HepG2 (cell line): ENCODE measurements at regions not wholly inside any gene's neighbourhood (a gene's known extent, or its start where the extent isn't known, plus 50 kb on each side); places are given as distances from the start of the nearest gene placed in this dataset.

Experiments
- ATAC-seq: fragments of 200-7000 bp; cut with Tn5 transposase; 3 replicates; pipeline ENCODE4 v1.9.1; 2020; ENCODE audit warnings: mild to moderate bottlenecking, moderate library complexity
- BruUV-seq: library from RNA; stranded (reverse); fragments of 400-500 nt; replicated peaks from 2 replicates; lab custom pipeline; 2021; lab: Mats Ljungman, UMichigan
- CTCF ChIA-PET: fragments of 300-600 bp; formaldehyde crosslinking; extraction: SDS; loops from one replicate; lab custom pipeline; 2021; ENCODE audit warnings: low total read pairs, inconsistent platforms, low intra/inter-chr PET ratio; lab: Yijun Ruan, JAX
- POLR2A ChIA-PET: fragments of 350-600 bp; sonication (Branson Sonifier 250); formaldehyde crosslinking; loops from one replicate; lab custom pipeline; 2020; ENCODE audit warnings: antibody characterized with exemption, inconsistent platforms; lab: Yijun Ruan, JAX
- DNase-seq: peaks from one replicate; pipeline ENCODE4 v3.0.0-alpha.2; 2015; ENCODE audit warnings: low spot score
- FAIRE-seq: peaks from 3 replicates; lab custom pipeline; 2011; peaks lifted over from hg19 to GRCh38; lab: Jason Lieb, UNC
- H2AFZ ChIP-seq: one replicate; pipeline ENCODE4 v1.6.1; 2011; ENCODE audit warnings: low read length, inconsistent platforms
- H3K27ac ChIP-seq: fragments of 300-600 bp; 3 replicates; pipeline ENCODE4 v1.8.0; 2011; ENCODE audit warnings: mixed run types, mild to moderate bottlenecking, mixed read lengths, low read length, inconsistent platforms; ENCODE audit not compliant: insufficient read depth; ENCODE audit errors: extremely low read length
- H3K27me3 ChIP-seq, 2 experiments: fragments of 200-600 bp in 1 of 2; 2 replicates in 1 of 2; 3 replicates in 1 of 2; pipeline versions ENCODE4 v1.6.0 to v1.8.0; 2011; ENCODE audit warnings: low read length in 2 of 2, mild to moderate bottlenecking in 2 of 2, moderate library complexity in 2 of 2, inconsistent platforms in 1 of 2; ENCODE audit not compliant: insufficient read depth in 2 of 2, control insufficient read depth in 1 of 2
- H3K36me3 ChIP-seq, 2 experiments: fragments of 200-600 bp in 1 of 2; replicated peaks in 1 of 2; 2 replicates in 1 of 2; 3 replicates in 1 of 2; pipeline versions ENCODE4 v1.5.1 to v1.8.0; 2011; ENCODE audit warnings: low read length in 2 of 2, inconsistent platforms in 1 of 2; ENCODE audit not compliant: insufficient read depth in 2 of 2, control insufficient read depth in 1 of 2
- H3K4me1 ChIP-seq: 2 replicates; pipeline ENCODE4 v1.5.1; 2012; ENCODE audit warnings: low read length, inconsistent platforms; ENCODE audit not compliant: insufficient read depth
- H3K4me2 ChIP-seq: 2 replicates; pipeline ENCODE4 v1.6.0; 2011; ENCODE audit warnings: low read depth, low read length, inconsistent platforms
- H3K4me3 ChIP-seq, 3 experiments: fragments of 200-600 bp in 1 of 3; sonication (generic), shearing (Covaris generic) in 1 of 3; replicated peaks in 1 of 3; 2 replicates each; pipeline ENCODE4 v1.5.1; 2011 to 2016; ENCODE audit warnings: low read length in 3 of 3, inconsistent platforms in 2 of 3, low read depth in 2 of 3, mild to moderate bottlenecking in 2 of 3, control low read depth in 1 of 3, mixed read lengths in 1 of 3; ENCODE audit not compliant: insufficient read depth in 1 of 3
- H3K79me2 ChIP-seq: one replicate; pipeline ENCODE4 v1.6.1; 2011; ENCODE audit warnings: low read length, inconsistent platforms; ENCODE audit not compliant: insufficient read depth
- H3K9ac ChIP-seq: 2 replicates; pipeline ENCODE4 v1.6.0; 2011; ENCODE audit warnings: mild to moderate bottlenecking, low read depth, low read length, inconsistent platforms; ENCODE audit not compliant: insufficient read depth
- H3K9me3 ChIP-seq: 2 replicates; pipeline ENCODE4 v1.5.1; 2012; ENCODE audit warnings: mild to moderate bottlenecking, low read length
- H4K20me1 ChIP-seq: 2 replicates; pipeline ENCODE4 v1.6.0; 2011; ENCODE audit warnings: inconsistent platforms, mild to moderate bottlenecking, low read length, moderate library complexity; ENCODE audit not compliant: insufficient read depth
- ATAD3A ChIP-seq: sonication (generic); formaldehyde crosslinking; IDR thresholded peaks from 2 replicates; pipeline ENCODE4 v1.4.0; 2020; ENCODE audit warnings: missing genetic modification reagents
- HOXA9 ChIP-seq: sonication (generic); formaldehyde crosslinking; IDR thresholded peaks from 2 replicates; pipeline ENCODE4 v1.8.1; 2022; ENCODE audit warnings: missing genetic modification reagents, mild to moderate bottlenecking, moderate library complexity, borderline replicate concordance
- NAIF1 ChIP-seq: sonication (generic); formaldehyde crosslinking; IDR thresholded peaks from 2 replicates; pipeline ENCODE4 v1.5.0; 2020; ENCODE audit warnings: mild to moderate bottlenecking, missing genetic modification reagents, borderline replicate concordance
- ONECUT2 ChIP-seq: sonication (generic); formaldehyde crosslinking; IDR thresholded peaks from 2 replicates; pipeline ENCODE4 v1.4.0; 2020; ENCODE audit warnings: missing genetic modification reagents
- POGZ ChIP-seq: sonication (generic); formaldehyde crosslinking; IDR thresholded peaks from 2 replicates; pipeline ENCODE4 v1.4.0; 2020; ENCODE audit warnings: mild to moderate bottlenecking, missing genetic modification reagents
- REL ChIP-seq: sonication (generic); formaldehyde crosslinking; conservative IDR thresholded peaks from 2 replicates; pipeline ENCODE4 v1.8.0; 2022; ENCODE audit warnings: mild to moderate bottlenecking, missing genetic modification reagents, moderate library complexity
- ZFP62 ChIP-seq: sonication (generic); formaldehyde crosslinking; IDR thresholded peaks from 2 replicates; pipeline ENCODE4 v1.4.0; 2020; ENCODE audit warnings: missing genetic modification reagents
- ZNF264 ChIP-seq: sonication (generic); formaldehyde crosslinking; IDR thresholded peaks from 2 replicates; pipeline ENCODE4 v1.4.0; 2020; ENCODE audit warnings: missing genetic modification reagents
- ZNF354B ChIP-seq: sonication (generic); formaldehyde crosslinking; IDR thresholded peaks from 2 replicates; pipeline ENCODE4 v1.8.0; 2022; ENCODE audit warnings: mild to moderate bottlenecking, missing genetic modification reagents
- ZNF562 ChIP-seq: sonication (generic); formaldehyde crosslinking; IDR thresholded peaks from 2 replicates; pipeline ENCODE4 v1.8.0; 2022; ENCODE audit warnings: missing genetic modification reagents, borderline replicate concordance
- ZSCAN9 ChIP-seq: IDR thresholded peaks from 2 replicates; pipeline ENCODE4 v1.6.1; 2016; ENCODE audit warnings: borderline replicate concordance
- WGBS: methylation state at CpG from one replicate; pipeline ENCODE4 v1.1.6; 2017; ENCODE audit warnings: low lambda C conversion rate; 5-methylcytosine and 5-hydroxymethylcytosine counted together
- in situ Hi-C: cut with HindIII; loops from 2 replicates; pipeline ENCODE4 v1.10.0; 2017; ENCODE audit warnings: low pct_unique_long_range_greater_than_20kb; ENCODE audit not compliant: extremely low pct_ligation_motif_present
- intact Hi-C: fragments of 100-400 bp; cut with micrococcal nuclease; formaldehyde crosslinking; loops from one replicate; pipeline ENCODE4 v1.10.0; 2022; ENCODE audit not compliant: unreplicated experiment
- TF ChIP-seq, protein P1 (sequence below): sonication (generic); formaldehyde crosslinking; IDR thresholded peaks from 2 replicates; pipeline ENCODE4 v1.5.0; 2020; ENCODE audit warnings: mild to moderate bottlenecking, low read depth, missing genetic modification reagents, borderline replicate concordance
- TF ChIP-seq, protein P2 (sequence below): IDR thresholded peaks from 2 replicates; pipeline ENCODE4 v1.6.1; 2016; ENCODE audit warnings: control low read depth
- TF ChIP-seq, protein P3 (sequence below): sonication (generic); formaldehyde crosslinking; IDR thresholded peaks from 2 replicates; pipeline ENCODE4 v1.9.0; 2022; ENCODE audit warnings: low read depth, missing genetic modification reagents
- TF ChIP-seq, protein P4 (sequence below): sonication (generic); formaldehyde crosslinking; IDR thresholded peaks from 2 replicates; pipeline ENCODE4 v1.8.0; 2022; ENCODE audit warnings: low read depth, missing genetic modification reagents
- TF ChIP-seq, protein P5 (sequence below): IDR thresholded peaks from 2 replicates; pipeline ENCODE4 v1.6.1; 2016; ENCODE audit warnings: low read depth, control low read depth

DNA sequence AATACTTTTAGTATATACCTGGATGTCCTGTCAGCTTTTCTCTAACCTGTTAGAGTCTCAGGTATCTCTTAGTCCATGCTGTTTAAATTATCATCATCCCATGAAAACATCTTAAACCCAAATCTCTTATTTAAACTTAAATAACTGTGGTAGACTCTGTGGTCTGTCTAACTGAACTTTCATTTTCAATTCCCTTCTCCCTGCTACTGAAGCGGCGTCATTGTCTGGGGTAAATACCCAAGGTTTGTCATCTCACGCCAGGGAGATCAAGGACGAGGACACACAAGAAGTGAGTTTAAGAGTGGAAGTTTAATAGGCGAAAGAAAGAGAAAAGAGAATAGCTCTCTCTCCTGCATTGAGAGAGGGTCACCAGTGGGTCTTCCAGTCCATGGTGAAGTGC is 804.4 kb upstream of the CELF2 start:
- no peak for TF ChIP-seq ZNF562 (CRISPR knock-in tag)
- TF ChIP-seq HOXA9 (CRISPR knock-in tag): no peak
- TF ChIP-seq ZSCAN9 (CRISPR knock-in tag): no peak
- TF ChIP-seq NAIF1 (CRISPR knock-in tag): no peak
- TF ChIP-seq, protein P1, sequence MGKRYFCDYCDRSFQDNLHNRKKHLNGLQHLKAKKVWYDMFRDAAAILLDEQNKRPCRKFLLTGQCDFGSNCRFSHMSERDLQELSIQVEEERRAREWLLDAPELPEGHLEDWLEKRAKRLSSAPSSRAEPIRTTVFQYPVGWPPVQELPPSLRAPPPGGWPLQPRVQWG (CRISPR knock-in tag): no peak
- TF ChIP-seq ONECUT2: no peak
- TF ChIP-seq ZFP62 (CRISPR knock-in tag): no peak
- TF ChIP-seq, protein P2, sequence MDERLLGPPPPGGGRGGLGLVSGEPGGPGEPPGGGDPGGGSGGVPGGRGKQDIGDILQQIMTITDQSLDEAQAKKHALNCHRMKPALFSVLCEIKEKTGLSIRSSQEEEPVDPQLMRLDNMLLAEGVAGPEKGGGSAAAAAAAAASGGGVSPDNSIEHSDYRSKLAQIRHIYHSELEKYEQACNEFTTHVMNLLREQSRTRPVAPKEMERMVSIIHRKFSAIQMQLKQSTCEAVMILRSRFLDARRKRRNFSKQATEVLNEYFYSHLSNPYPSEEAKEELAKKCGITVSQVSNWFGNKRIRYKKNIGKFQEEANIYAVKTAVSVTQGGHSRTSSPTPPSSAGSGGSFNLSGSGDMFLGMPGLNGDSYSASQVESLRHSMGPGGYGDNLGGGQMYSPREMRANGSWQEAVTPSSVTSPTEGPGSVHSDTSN (CRISPR knock-in tag): no peak
- TF ChIP-seq, protein P3, sequence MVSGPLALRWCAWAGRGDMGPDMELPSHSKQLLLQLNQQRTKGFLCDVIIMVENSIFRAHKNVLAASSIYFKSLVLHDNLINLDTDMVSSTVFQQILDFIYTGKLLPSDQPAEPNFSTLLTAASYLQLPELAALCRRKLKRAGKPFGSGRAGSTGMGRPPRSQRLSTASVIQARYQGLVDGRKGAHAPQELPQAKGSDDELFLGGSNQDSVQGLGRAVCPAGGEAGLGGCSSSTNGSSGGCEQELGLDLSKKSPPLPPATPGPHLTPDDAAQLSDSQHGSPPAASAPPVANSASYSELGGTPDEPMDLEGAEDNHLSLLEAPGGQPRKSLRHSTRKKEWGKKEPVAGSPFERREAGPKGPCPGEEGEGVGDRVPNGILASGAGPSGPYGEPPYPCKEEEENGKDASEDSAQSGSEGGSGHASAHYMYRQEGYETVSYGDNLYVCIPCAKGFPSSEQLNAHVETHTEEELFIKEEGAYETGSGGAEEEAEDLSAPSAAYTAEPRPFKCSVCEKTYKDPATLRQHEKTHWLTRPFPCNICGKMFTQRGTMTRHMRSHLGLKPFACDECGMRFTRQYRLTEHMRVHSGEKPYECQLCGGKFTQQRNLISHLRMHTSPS: no peak
- TF ChIP-seq ZNF354B (CRISPR knock-in tag): no peak
- TF ChIP-seq ATAD3A (CRISPR knock-in tag): no peak
- no peak for TF ChIP-seq REL (CRISPR knock-in tag)
- TF ChIP-seq, protein P4, sequence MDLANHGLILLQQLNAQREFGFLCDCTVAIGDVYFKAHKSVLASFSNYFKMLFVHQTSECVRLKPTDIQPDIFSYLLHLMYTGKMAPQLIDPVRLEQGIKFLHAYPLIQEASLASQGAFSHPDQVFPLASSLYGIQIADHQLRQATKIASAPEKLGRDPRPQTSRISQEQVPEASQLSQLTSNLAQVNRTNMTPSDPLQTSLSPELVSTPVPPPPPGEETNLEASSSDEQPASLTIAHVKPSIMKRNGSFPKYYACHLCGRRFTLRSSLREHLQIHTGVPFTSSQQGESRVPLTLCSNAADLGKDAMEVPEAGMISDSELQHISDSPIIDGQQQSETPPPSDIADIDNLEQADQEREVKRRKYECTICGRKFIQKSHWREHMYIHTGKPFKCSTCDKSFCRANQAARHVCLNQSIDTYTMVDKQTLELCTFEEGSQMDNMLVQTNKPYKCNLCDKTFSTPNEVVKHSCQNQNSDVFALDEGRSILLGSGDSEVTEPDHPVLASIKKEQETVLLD (CRISPR knock-in tag): no peak
- TF ChIP-seq ZNF264 (CRISPR knock-in tag): no peak
- TF ChIP-seq POGZ (CRISPR knock-in tag): no peak
- TF ChIP-seq, protein P5, sequence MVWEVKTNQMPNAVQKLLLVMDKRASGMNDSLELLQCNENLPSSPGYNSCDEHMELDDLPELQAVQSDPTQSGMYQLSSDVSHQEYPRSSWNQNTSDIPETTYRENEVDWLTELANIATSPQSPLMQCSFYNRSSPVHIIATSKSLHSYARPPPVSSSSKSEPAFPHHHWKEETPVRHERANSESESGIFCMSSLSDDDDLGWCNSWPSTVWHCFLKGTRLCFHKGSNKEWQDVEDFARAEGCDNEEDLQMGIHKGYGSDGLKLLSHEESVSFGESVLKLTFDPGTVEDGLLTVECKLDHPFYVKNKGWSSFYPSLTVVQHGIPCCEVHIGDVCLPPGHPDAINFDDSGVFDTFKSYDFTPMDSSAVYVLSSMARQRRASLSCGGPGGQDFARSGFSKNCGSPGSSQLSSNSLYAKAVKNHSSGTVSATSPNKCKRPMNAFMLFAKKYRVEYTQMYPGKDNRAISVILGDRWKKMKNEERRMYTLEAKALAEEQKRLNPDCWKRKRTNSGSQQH: no peak
- DNase-seq: no peak
- CTCF ChIA-PET: no interaction called here
- 17% methylated on average over 5 of the region's 5 CpGs for WGBS
- H2AFZ ChIP-seq: no peak overlapping the region
- no peaks in the 10 kb centered on the region for H3K36me3 ChIP-seq
- POLR2A ChIA-PET: no interaction called here
- no peak overlapping the region for H3K4me3 ChIP-seq
- H3K27me3 ChIP-seq: no peaks in the 10 kb centered on the region
- intact Hi-C loops: no loop called here
- no peak overlapping the region for H3K27ac ChIP-seq
- in situ Hi-C loops: no loop called here
- no peak for ATAC-seq
- H3K4me1 ChIP-seq: no peaks in the 10 kb centered on the region
- H3K9me3 ChIP-seq: peaks cover 96% of the 10 kb centered on the region
- no peaks in the 10 kb centered on the region for H4K20me1 ChIP-seq
- H3K4me2 ChIP-seq: no peak overlapping the region
- BruUV-seq: no TSS peak
- H3K79me2 ChIP-seq: no peaks in the 10 kb centered on the region
- no peak for FAIRE-seq
- H3K9ac ChIP-seq: no peak overlapping the region
